ENCODE measurements at regions not wholly inside any gene's neighbourhood (a gene's known extent, or its start where the extent isn't known, plus 50 kb on each side); places are given as distances from the start of the nearest gene placed in this dataset.

DNA sequence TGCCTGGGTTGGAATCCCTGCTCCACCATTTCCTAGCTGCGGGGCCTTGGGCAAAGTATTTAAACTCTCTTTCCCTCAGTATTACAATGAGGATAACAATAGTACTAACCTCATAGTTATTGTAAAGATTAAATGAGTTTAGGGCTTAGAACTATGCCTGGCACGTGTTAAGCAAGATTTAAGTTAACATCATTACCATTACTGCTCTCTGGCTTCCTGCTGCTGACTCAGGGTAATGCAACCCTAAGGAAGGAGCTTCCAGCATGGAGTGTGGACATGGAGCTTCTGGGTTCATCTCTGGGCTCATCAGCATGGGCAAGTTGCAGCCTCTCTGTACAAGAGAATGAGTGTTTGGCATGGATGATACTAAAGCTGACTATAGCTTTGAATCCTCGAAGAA, 374.2 kb upstream of the MAP2 start:
- TF ChIP-seq, protein P1, sequence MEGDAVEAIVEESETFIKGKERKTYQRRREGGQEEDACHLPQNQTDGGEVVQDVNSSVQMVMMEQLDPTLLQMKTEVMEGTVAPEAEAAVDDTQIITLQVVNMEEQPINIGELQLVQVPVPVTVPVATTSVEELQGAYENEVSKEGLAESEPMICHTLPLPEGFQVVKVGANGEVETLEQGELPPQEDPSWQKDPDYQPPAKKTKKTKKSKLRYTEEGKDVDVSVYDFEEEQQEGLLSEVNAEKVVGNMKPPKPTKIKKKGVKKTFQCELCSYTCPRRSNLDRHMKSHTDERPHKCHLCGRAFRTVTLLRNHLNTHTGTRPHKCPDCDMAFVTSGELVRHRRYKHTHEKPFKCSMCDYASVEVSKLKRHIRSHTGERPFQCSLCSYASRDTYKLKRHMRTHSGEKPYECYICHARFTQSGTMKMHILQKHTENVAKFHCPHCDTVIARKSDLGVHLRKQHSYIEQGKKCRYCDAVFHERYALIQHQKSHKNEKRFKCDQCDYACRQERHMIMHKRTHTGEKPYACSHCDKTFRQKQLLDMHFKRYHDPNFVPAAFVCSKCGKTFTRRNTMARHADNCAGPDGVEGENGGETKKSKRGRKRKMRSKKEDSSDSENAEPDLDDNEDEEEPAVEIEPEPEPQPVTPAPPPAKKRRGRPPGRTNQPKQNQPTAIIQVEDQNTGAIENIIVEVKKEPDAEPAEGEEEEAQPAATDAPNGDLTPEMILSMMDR (conservative IDR thresholded peaks at IDR 0.05; ENCODE audit: low read depth, low read length): no peak
- TF ChIP-seq EZH2 (IDR thresholded peaks at IDR 0.05; ENCODE audit: borderline replicate concordance, low read depth, low read length, poor library complexity, severe bottlenecking): no peak

All from A673 (cell line).